ENCODE measurements at regions not wholly inside any gene's neighbourhood (a gene's known extent, or its start where the extent isn't known, plus 50 kb on each side); places are given as distances from the start of the nearest gene placed in this dataset.

GRCh38 chr13:107070792-107071191 lies 502.9 kb upstream of the ARGLU1 start:
- TF ChIP-seq CTCF (IDR thresholded peaks at IDR 0.05), result no peak
- Mint-ChIP-seq H3K27me3 (ENCODE audit: low read depth) (no peaks in the 10 kb centered on the region), H3K27ac (ENCODE audit: unreplicated experiment) (no peak overlapping the region), H3K36me3 (ENCODE audit: low read depth) (peaks cover 2% of the 10 kb centered on the region), H3K4me3 (ENCODE audit: unreplicated experiment) (no peak overlapping the region), H3K9me3 (ENCODE audit: low read depth) (peaks cover 8% of the 10 kb centered on the region), H3K4me1 (ENCODE audit: low read depth) (no peaks in the 10 kb centered on the region)
- no peak for DNase-seq (ENCODE audit: low spot score)

- no peak overlapping the region for H3K4me3 Mint-ChIP-seq (ENCODE audit: unreplicated experiment)
- no peak for DNase-seq (ENCODE audit: low spot score)
- H3K4me1 Mint-ChIP-seq (ENCODE audit: low read depth), result no peaks in the 10 kb centered on the region
- no peak overlapping the region for H3K27ac Mint-ChIP-seq (ENCODE audit: unreplicated experiment)
- no peaks in the 10 kb centered on the region for H3K27me3 Mint-ChIP-seq (ENCODE audit: low read depth)
- no peak for TF ChIP-seq CTCF (IDR thresholded peaks at IDR 0.05)
- H3K9me3 Mint-ChIP-seq (ENCODE audit: low read depth), result peaks cover 3% of the 10 kb centered on the region
- no peaks in the 10 kb centered on the region for H3K36me3 Mint-ChIP-seq (ENCODE audit: low read depth)
Measured at GRCh38 chr13:107069108-107069776, 501.3 kb upstream of the ARGLU1 start.

- no peaks in the 10 kb centered on the region for H3K4me1 Mint-ChIP-seq (ENCODE audit: low read depth)
- H3K9me3 Mint-ChIP-seq (ENCODE audit: low read depth), result peaks cover 3% of the 10 kb centered on the region
- H3K27me3 Mint-ChIP-seq (ENCODE audit: low read depth), result no peaks in the 10 kb centered on the region
- no peaks in the 10 kb centered on the region for H3K36me3 Mint-ChIP-seq (ENCODE audit: low read depth)
- no peak overlapping the region for H3K27ac Mint-ChIP-seq (ENCODE audit: unreplicated experiment)
- no peak for DNase-seq (ENCODE audit: low spot score)
- TF ChIP-seq CTCF (IDR thresholded peaks at IDR 0.05), result no peak
- no peak overlapping the region for H3K4me3 Mint-ChIP-seq (ENCODE audit: unreplicated experiment)
Measured at GRCh38 chr13:107067381-107067780, 499.4 kb upstream of the ARGLU1 start.

- TF ChIP-seq CTCF (IDR thresholded peaks at IDR 0.05), result no peak
- no peaks in the 10 kb centered on the region for H3K4me1 Mint-ChIP-seq (ENCODE audit: low read depth)
- H3K36me3 Mint-ChIP-seq (ENCODE audit: low read depth), result no peaks in the 10 kb centered on the region
- no peak overlapping the region for H3K27ac Mint-ChIP-seq (ENCODE audit: unreplicated experiment)
- no peak overlapping the region for H3K4me3 Mint-ChIP-seq (ENCODE audit: unreplicated experiment)
- no peaks in the 10 kb centered on the region for H3K27me3 Mint-ChIP-seq (ENCODE audit: low read depth)
- H3K9me3 Mint-ChIP-seq (ENCODE audit: low read depth), result peaks cover 3% of the 10 kb centered on the region
- no peak for DNase-seq (ENCODE audit: low spot score)
Measured at GRCh38 chr13:107066355-107066754, 498.4 kb upstream of the ARGLU1 start.

GRCh38 chr13:107065036-107065435 lies 497.1 kb upstream of the ARGLU1 start:
- peaks cover 3% of the 10 kb centered on the region for H3K9me3 Mint-ChIP-seq (ENCODE audit: low read depth)
- no peak overlapping the region for H3K4me3 Mint-ChIP-seq (ENCODE audit: unreplicated experiment)

More at GRCh38 chr13:107065036-107065435, 497.1 kb upstream of the ARGLU1 start:
- DNase-seq (ENCODE audit: low spot score), result no peak
- H3K27me3 Mint-ChIP-seq (ENCODE audit: low read depth), result no peaks in the 10 kb centered on the region
- no peak for TF ChIP-seq CTCF (IDR thresholded peaks at IDR 0.05)
- no peaks in the 10 kb centered on the region for H3K36me3 Mint-ChIP-seq (ENCODE audit: low read depth)
- H3K27ac Mint-ChIP-seq (ENCODE audit: unreplicated experiment), result no peak overlapping the region
- no peaks in the 10 kb centered on the region for H3K4me1 Mint-ChIP-seq (ENCODE audit: low read depth)

Measured in chondrocyte (in vitro differentiated cells).